ENCODE measurements at regions not wholly inside any gene's neighbourhood (a gene's known extent, or its start where the extent isn't known, plus 50 kb on each side); places are given as distances from the start of the nearest gene placed in this dataset.

- Histone ChIP-seq H3K27me3 (ENCODE audit: control insufficient read depth in 4 of 4, insufficient read depth in 4 of 4, low read length in 3 of 4) (no peaks in the 10 kb centered on the region), H3K4me1 (ENCODE audit: control insufficient read depth in 4 of 4, insufficient read depth in 4 of 4, low read length in 3 of 4) (no peaks in the 10 kb centered on the region), H3K36me3 (ENCODE audit: control insufficient read depth in 4 of 4, insufficient read depth in 3 of 4, low read depth in 1 of 4, low read length in 3 of 4) (no peaks in the 10 kb centered on the region), H3K27ac (ENCODE audit: low read depth in 1 of 2, low read length in 2 of 2) (no peak overlapping the region), H3K9ac (ENCODE audit: low read depth in 1 of 2, low read length in 2 of 2) (no peak overlapping the region), H3K9me3 (ENCODE audit: control insufficient read depth in 4 of 4, low read length in 3 of 4) (no peaks in the 10 kb centered on the region), H3K4me3 (ENCODE audit: low read depth in 1 of 3, low read length in 3 of 3) (no peak overlapping the region)
- no peak for DNase-seq (ENCODE audit: low spot score)
- TF ChIP-seq SP1 (IDR thresholded peaks at IDR 0.05): no peak
- no peak for TF ChIP-seq HNF4A (conservative IDR thresholded peaks at IDR 0.05)
- no peak for TF ChIP-seq RXRA (IDR thresholded peaks at IDR 0.05)
- no peak for TF ChIP-seq ZBTB33 (IDR thresholded peaks at IDR 0.05)
- TF ChIP-seq TAF1 (conservative IDR thresholded peaks at IDR 0.05): no peak
- TF ChIP-seq NR2F2 (IDR thresholded peaks at IDR 0.05): no peak
- TF ChIP-seq RAD21 (IDR thresholded peaks at IDR 0.05): no peak
- no peak for TF ChIP-seq ATF3 (IDR thresholded peaks at IDR 0.05)
- WGBS: 66% methylated on average over 3 of the region's 3 CpGs
Measured at GRCh38 chr9:1514250-1514649, 464.1 kb downstream of the DMRT2 start.

GRCh38 chr9:1514776-1515363 lies 464.7 kb downstream of the DMRT2 start:
- Histone ChIP-seq H3K36me3 (ENCODE audit: control insufficient read depth in 4 of 4, insufficient read depth in 3 of 4, low read depth in 1 of 4, low read length in 3 of 4) (no peaks in the 10 kb centered on the region), H3K9ac (ENCODE audit: low read depth in 1 of 2, low read length in 2 of 2) (no peak overlapping the region), H3K4me1 (ENCODE audit: control insufficient read depth in 4 of 4, insufficient read depth in 4 of 4, low read length in 3 of 4) (no peaks in the 10 kb centered on the region), H3K27ac (ENCODE audit: low read depth in 1 of 2, low read length in 2 of 2) (no peak overlapping the region), H3K27me3 (ENCODE audit: control insufficient read depth in 4 of 4, insufficient read depth in 4 of 4, low read length in 3 of 4) (no peaks in the 10 kb centered on the region), H3K9me3 (ENCODE audit: control insufficient read depth in 4 of 4, low read length in 3 of 4) (no peaks in the 10 kb centered on the region), H3K4me3 (ENCODE audit: low read depth in 1 of 3, low read length in 3 of 3) (no peak overlapping the region)
- WGBS: 71% methylated on average over 2 of the region's 2 CpGs
- no peak for DNase-seq (ENCODE audit: low spot score)
- no peak for TF ChIP-seq FOXA1 (IDR thresholded peaks at IDR 0.05)

GRCh38 chr9:1515557-1515956 lies 465.4 kb downstream of the DMRT2 start:
- WGBS: 91% methylated on average over 3 of the region's 3 CpGs
- Histone ChIP-seq H3K9me3 (ENCODE audit: control insufficient read depth in 4 of 4, low read length in 3 of 4) (no peaks in the 10 kb centered on the region), H3K27me3 (ENCODE audit: control insufficient read depth in 4 of 4, insufficient read depth in 4 of 4, low read length in 3 of 4) (no peaks in the 10 kb centered on the region), H3K27ac (ENCODE audit: low read depth in 1 of 2, low read length in 2 of 2) (no peak overlapping the region), H3K4me3 (ENCODE audit: low read depth in 1 of 3, low read length in 3 of 3) (no peak overlapping the region), H3K9ac (ENCODE audit: low read depth in 1 of 2, low read length in 2 of 2) (no peak overlapping the region), H3K36me3 (ENCODE audit: control insufficient read depth in 4 of 4, insufficient read depth in 3 of 4, low read depth in 1 of 4, low read length in 3 of 4) (no peaks in the 10 kb centered on the region), H3K4me1 (ENCODE audit: control insufficient read depth in 4 of 4, insufficient read depth in 4 of 4, low read length in 3 of 4) (no peaks in the 10 kb centered on the region)
- no peak for DNase-seq (ENCODE audit: low spot score)
- TF ChIP-seq RAD21 (IDR thresholded peaks at IDR 0.05) (no peak), CTCF (IDR thresholded peaks at IDR 0.05; ENCODE audit: low read depth, low read length, missing input control) (no peak), REST (IDR thresholded peaks at IDR 0.05) (no peak), ZBTB33 (IDR thresholded peaks at IDR 0.05) (no peak), JUND (IDR thresholded peaks at IDR 0.05) (no peak), NR2F2 (IDR thresholded peaks at IDR 0.05) (no peak), MAX (IDR thresholded peaks at IDR 0.05) (no peak), HNF4A (conservative IDR thresholded peaks at IDR 0.05) (no peak), FOXA1 (IDR thresholded peaks at IDR 0.05) (no peak), YY1 (IDR thresholded peaks at IDR 0.05) (no peak), FOXA2 (IDR thresholded peaks at IDR 0.05) (no peak), RXRA (IDR thresholded peaks at IDR 0.05) (no peak), HNF4G (IDR thresholded peaks at IDR 0.05) (no peak)

All from liver (tissue), 8 donors.